Fibroblast of lung (primary cell): ENCODE measurements at regions not wholly inside any gene's neighbourhood (a gene's known extent, or its start where the extent isn't known, plus 50 kb on each side); places are given as distances from the start of the nearest gene placed in this dataset.

Source experiments
- EZH2 ChIP-seq: IDR thresholded peaks from 2 replicates; pipeline ENCODE4 v1.5.1; 2012; ENCODE audit warnings: low read length, control low read depth, mild to moderate bottlenecking; ENCODE audit errors: missing control alignments
- TF ChIP-seq, protein P1 (sequence below), 2 donors: IDR thresholded peaks in 1 of 2; conservative IDR thresholded peaks in 1 of 2; 1 replicate in 1 of 2; 2 replicates in 1 of 2; pipeline ENCODE4 v1.5.1; 2011 to 2012; ENCODE audit warnings: low read length in 2 of 2, control low read depth in 1 of 2, inconsistent platforms in 1 of 2, low read depth in 1 of 2, mild to moderate bottlenecking in 1 of 2

- TF ChIP-seq, protein P1, sequence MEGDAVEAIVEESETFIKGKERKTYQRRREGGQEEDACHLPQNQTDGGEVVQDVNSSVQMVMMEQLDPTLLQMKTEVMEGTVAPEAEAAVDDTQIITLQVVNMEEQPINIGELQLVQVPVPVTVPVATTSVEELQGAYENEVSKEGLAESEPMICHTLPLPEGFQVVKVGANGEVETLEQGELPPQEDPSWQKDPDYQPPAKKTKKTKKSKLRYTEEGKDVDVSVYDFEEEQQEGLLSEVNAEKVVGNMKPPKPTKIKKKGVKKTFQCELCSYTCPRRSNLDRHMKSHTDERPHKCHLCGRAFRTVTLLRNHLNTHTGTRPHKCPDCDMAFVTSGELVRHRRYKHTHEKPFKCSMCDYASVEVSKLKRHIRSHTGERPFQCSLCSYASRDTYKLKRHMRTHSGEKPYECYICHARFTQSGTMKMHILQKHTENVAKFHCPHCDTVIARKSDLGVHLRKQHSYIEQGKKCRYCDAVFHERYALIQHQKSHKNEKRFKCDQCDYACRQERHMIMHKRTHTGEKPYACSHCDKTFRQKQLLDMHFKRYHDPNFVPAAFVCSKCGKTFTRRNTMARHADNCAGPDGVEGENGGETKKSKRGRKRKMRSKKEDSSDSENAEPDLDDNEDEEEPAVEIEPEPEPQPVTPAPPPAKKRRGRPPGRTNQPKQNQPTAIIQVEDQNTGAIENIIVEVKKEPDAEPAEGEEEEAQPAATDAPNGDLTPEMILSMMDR (conservative IDR thresholded peaks at IDR 0.05 in 1 of 2, IDR thresholded peaks at IDR 0.05 in 1 of 2; ENCODE audit: low read depth in 1 of 2, low read length in 2 of 2): no peak
- TF ChIP-seq EZH2: no peak
These were observed 249.2 kb upstream of the TPTE start for GRCh38 chr21:10272216-10272615.
